Prostate gland (tissue), 2 donors: ENCODE measurements at regions not wholly inside any gene's neighbourhood (a gene's known extent, or its start where the extent isn't known, plus 50 kb on each side); places are given as distances from the start of the nearest gene placed in this dataset.

Source experiments
- DNase-seq: peaks from one replicate; pipeline ENCODE4 v3.0.0-alpha.2; 2019; ENCODE audit warnings: low spot score
- H3K27ac ChIP-seq, 2 donors: fragments of 200-600 bp; sonication (generic); 2 replicates each; pipeline ENCODE4 v1.5.1; 2017 to 2019
- H3K27me3 ChIP-seq: fragments of 200-600 bp; sonication (generic); replicated peaks from 2 replicates; pipeline ENCODE4 v1.5.1; 2019; ENCODE audit not compliant: insufficient read depth
- H3K36me3 ChIP-seq, 2 donors: fragments of 200-600 bp; sonication (generic); 1 replicate in 1 of 2; 2 replicates in 1 of 2; pipeline versions ENCODE4 v1.5.1 to v1.8.1; 2017 to 2019
- H3K4me1 ChIP-seq: fragments of 200-600 bp; sonication (generic); replicated peaks from 2 replicates; pipeline ENCODE4 v1.5.1; 2019
- H3K4me3 ChIP-seq, 2 donors: fragments of 200-600 bp; sonication (generic); 2 replicates each; pipeline ENCODE4 v1.5.1; 2017 to 2019
- H3K9me3 ChIP-seq: fragments of 200-600 bp; sonication (generic); 2 replicates; pipeline ENCODE4 v1.5.1; 2017
- POLR2A ChIP-seq: fragments of 450-650 bp; IDR thresholded peaks from one replicate; pipeline ENCODE4 v1.6.1; 2016; ENCODE audit warnings: antibody characterized with exemption, mild to moderate bottlenecking
- POLR2AphosphoS5 ChIP-seq: sonication (generic); formaldehyde crosslinking; IDR thresholded peaks from one replicate; pipeline ENCODE4 v1.6.1; 2017; ENCODE audit warnings: antibody characterized with exemption
- WGBS: methylation state at CpG from one replicate; pipeline ENCODE4 v1.1.5; 2018; 5-methylcytosine and 5-hydroxymethylcytosine counted together
- intact Hi-C: fragments of 100-400 bp; cut with DNase I; formaldehyde crosslinking; loops from one replicate; pipeline ENCODE4 v1.14.2; 2022
- TF ChIP-seq, protein P1 (sequence below), 4 experiments: fragments of 200-600 bp in 2 of 4; fragments of 450-650 bp in 2 of 4; sonication (generic) in 2 of 4; IDR thresholded peaks; 1 replicate in 3 of 4; 2 replicates in 1 of 4; pipeline ENCODE4 v1.5.1; 2016 to 2019; ENCODE audit warnings: antibody characterized with exemption in 4 of 4, mild to moderate bottlenecking in 2 of 4, moderate library complexity in 2 of 4

DNA sequence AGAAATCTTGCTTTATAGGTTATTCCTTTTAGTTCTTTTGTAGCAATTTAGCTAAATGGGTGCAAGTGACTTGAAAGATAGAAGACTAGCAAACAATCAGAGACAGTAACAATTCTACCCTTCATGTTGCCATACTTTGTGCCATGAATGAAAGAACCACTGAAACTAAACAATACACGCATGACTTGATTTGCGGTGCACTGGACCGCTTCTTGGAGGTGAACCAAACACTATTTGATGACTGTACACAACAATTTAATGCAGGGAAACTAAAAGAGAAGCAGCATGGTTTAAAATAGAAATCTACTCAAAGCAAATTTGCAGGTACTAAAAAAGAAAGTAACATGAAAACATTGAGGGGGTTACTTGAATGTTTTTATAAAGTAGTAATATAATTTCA is 331.0 kb upstream of the RARB start:
- H3K36me3 ChIP-seq: no peaks in the 10 kb centered on the region
- intact Hi-C loops: no loop called here
- H3K27me3 ChIP-seq: no peaks in the 10 kb centered on the region
- no peaks in the 10 kb centered on the region for H3K9me3 ChIP-seq
- no peaks in the 10 kb centered on the region for H3K4me1 ChIP-seq
- 75% methylated on average over 3 of the region's 3 CpGs for WGBS
- H3K4me3 ChIP-seq: no peak overlapping the region
- no peak for TF ChIP-seq POLR2AphosphoS5
- TF ChIP-seq, protein P1, sequence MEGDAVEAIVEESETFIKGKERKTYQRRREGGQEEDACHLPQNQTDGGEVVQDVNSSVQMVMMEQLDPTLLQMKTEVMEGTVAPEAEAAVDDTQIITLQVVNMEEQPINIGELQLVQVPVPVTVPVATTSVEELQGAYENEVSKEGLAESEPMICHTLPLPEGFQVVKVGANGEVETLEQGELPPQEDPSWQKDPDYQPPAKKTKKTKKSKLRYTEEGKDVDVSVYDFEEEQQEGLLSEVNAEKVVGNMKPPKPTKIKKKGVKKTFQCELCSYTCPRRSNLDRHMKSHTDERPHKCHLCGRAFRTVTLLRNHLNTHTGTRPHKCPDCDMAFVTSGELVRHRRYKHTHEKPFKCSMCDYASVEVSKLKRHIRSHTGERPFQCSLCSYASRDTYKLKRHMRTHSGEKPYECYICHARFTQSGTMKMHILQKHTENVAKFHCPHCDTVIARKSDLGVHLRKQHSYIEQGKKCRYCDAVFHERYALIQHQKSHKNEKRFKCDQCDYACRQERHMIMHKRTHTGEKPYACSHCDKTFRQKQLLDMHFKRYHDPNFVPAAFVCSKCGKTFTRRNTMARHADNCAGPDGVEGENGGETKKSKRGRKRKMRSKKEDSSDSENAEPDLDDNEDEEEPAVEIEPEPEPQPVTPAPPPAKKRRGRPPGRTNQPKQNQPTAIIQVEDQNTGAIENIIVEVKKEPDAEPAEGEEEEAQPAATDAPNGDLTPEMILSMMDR (IDR thresholded peaks at IDR 0.05): no peak
- no peak for TF ChIP-seq POLR2A
- no peak overlapping the region for H3K27ac ChIP-seq
- DNase-seq: no peak

DNA sequence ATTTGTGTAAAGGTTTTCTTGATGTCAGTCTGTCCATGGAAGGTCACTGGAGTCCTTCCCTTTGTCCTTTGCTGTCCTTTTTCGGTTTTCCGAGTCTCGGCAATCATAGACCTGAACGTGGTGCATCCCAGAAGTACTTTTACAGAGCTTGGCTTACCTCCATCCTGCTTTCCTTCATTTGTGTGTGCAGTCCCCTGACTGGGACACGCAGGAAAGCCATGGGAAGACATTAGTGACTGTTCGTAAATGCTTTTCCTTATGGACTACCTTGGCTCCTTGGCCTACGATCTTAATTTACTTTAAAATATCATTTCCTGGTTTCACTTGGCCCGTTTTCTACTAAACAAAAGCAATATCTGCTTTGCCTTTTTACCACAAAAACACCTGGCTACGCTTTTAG is 328.4 kb upstream of the RARB start:
- Histone ChIP-seq H3K27me3 (no peaks in the 10 kb centered on the region), H3K27ac (no peak overlapping the region), H3K4me1 (no peaks in the 10 kb centered on the region), H3K4me3 (no peak overlapping the region), H3K36me3 (no peaks in the 10 kb centered on the region), H3K9me3 (no peaks in the 10 kb centered on the region)
- intact Hi-C loops: no loop called here
- TF ChIP-seq POLR2AphosphoS5: no peak
- no peak for TF ChIP-seq POLR2A
- TF ChIP-seq, protein P1 (IDR thresholded peaks at IDR 0.05): no peak
- WGBS: 94% methylated on average over 9 of the region's 9 CpGs
- no peak for DNase-seq

DNA sequence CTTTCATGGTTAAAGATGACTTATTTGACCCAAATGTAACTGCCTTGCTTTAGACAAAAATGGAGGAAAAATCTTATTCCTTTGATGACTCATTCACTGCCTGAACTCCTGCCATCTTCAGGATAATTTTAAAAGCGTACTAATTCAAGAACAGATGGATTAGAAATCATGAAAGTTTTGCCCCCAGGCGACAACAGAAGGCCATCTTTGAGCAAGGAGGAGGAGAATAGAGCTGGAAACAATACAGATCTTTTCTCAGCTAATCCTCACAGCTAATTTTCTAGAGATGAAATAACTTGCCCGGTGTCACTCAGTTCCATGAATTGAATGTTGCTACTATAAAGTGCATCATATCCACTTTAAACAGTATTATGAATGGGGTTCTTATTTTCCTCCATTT is 324.7 kb upstream of the RARB start:
- Histone ChIP-seq H3K27ac (no peak overlapping the region), H3K9me3 (no peaks in the 10 kb centered on the region), H3K4me3 (no peak overlapping the region), H3K36me3 (no peaks in the 10 kb centered on the region), H3K27me3 (no peaks in the 10 kb centered on the region), H3K4me1 (no peaks in the 10 kb centered on the region)
- TF ChIP-seq POLR2AphosphoS5 (no peak), POLR2A (no peak)
- TF ChIP-seq, protein P1 (IDR thresholded peaks at IDR 0.05): no peak
- 76% methylated on average over 3 of the region's 3 CpGs for WGBS
- intact Hi-C loops: no loop called here
- no peak for DNase-seq

- no peaks in the 10 kb centered on the region for H3K36me3 ChIP-seq
- H3K27ac ChIP-seq: no peak overlapping the region
- no peak for DNase-seq
- no peak overlapping the region for H3K4me3 ChIP-seq
- TF ChIP-seq POLR2A (no peak), POLR2AphosphoS5 (no peak)
- TF ChIP-seq, protein P1 (IDR thresholded peaks at IDR 0.05): no peak
- H3K4me1 ChIP-seq: no peaks in the 10 kb centered on the region
- intact Hi-C loops: no loop called here
- WGBS: 90% methylated on average over 9 of the region's 9 CpGs
- H3K27me3 ChIP-seq: no peaks in the 10 kb centered on the region
- H3K9me3 ChIP-seq: no peaks in the 10 kb centered on the region
These were observed 320.0 kb upstream of the RARB start for GRCh38 chr3:25107918-25108617.

DNA sequence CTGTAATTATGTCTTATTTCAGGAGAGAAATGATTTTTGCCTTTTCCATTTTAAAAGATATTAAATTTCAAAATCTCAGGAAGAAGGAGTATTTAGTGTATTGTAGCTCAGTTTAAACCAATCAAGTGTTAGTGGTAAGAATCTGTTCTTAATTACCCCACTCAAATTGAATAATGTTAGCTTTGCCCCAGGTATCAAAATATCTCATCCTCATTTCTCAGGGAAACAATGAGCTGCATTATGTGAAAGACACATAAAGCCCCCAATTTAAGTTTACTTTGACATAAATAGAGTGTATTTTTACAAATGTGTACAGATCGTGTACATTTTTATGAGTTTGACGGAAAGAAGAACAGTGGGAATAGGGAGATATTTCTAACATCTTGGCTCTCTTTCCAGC is 317.4 kb upstream of the RARB start:
- Histone ChIP-seq H3K9me3 (no peaks in the 10 kb centered on the region), H3K27me3 (no peaks in the 10 kb centered on the region), H3K4me3 (no peak overlapping the region), H3K4me1 (no peaks in the 10 kb centered on the region), H3K27ac (no peak overlapping the region), H3K36me3 (no peaks in the 10 kb centered on the region)
- no peak for DNase-seq
- WGBS: 52% methylated on average over 2 of the region's 2 CpGs
- TF ChIP-seq, protein P1 (IDR thresholded peaks at IDR 0.05): no peak
- no peak for TF ChIP-seq POLR2AphosphoS5
- no peak for TF ChIP-seq POLR2A
- intact Hi-C loops: no loop called here
